Upper lobe of left lung (tissue), 4 donors: ENCODE measurements at regions not wholly inside any gene's neighbourhood (a gene's known extent, or its start where the extent isn't known, plus 50 kb on each side); places are given as distances from the start of the nearest gene placed in this dataset.

Source experiments
- POLR2AphosphoS5 ChIP-seq, 2 donors: sonication (generic); formaldehyde crosslinking; IDR thresholded peaks; one replicate each; pipeline ENCODE4 v1.5.1; 2017; ENCODE audit warnings: antibody characterized with exemption in 2 of 2
- TF ChIP-seq, protein P1 (sequence below), 6 experiments: fragments of 450-650 bp in 4 of 6; fragments of 200-600 bp in 2 of 6; sonication (generic) in 2 of 6; IDR thresholded peaks; one replicate each; pipeline ENCODE4 v1.5.1; 2016 to 2019; ENCODE audit warnings: antibody characterized with exemption in 6 of 6

GRCh38 chr3:23747841-23748240 lies 57.9 kb upstream of the UBE2E1 start:
- TF ChIP-seq, protein P1, sequence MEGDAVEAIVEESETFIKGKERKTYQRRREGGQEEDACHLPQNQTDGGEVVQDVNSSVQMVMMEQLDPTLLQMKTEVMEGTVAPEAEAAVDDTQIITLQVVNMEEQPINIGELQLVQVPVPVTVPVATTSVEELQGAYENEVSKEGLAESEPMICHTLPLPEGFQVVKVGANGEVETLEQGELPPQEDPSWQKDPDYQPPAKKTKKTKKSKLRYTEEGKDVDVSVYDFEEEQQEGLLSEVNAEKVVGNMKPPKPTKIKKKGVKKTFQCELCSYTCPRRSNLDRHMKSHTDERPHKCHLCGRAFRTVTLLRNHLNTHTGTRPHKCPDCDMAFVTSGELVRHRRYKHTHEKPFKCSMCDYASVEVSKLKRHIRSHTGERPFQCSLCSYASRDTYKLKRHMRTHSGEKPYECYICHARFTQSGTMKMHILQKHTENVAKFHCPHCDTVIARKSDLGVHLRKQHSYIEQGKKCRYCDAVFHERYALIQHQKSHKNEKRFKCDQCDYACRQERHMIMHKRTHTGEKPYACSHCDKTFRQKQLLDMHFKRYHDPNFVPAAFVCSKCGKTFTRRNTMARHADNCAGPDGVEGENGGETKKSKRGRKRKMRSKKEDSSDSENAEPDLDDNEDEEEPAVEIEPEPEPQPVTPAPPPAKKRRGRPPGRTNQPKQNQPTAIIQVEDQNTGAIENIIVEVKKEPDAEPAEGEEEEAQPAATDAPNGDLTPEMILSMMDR (IDR thresholded peaks at IDR 0.05) = no peak
- no peak for TF ChIP-seq POLR2AphosphoS5 (IDR thresholded peaks at IDR 0.05)
